SK-N-DZ (cell line): ENCODE measurements at regions not wholly inside any gene's neighbourhood (a gene's known extent, or its start where the extent isn't known, plus 50 kb on each side); places are given as distances from the start of the nearest gene placed in this dataset.

Experiments used
- DNase-seq: peaks from one replicate; pipeline ENCODE4 v3.0.0-alpha.2; 2015; ENCODE audit warnings: low spot score

DNA sequence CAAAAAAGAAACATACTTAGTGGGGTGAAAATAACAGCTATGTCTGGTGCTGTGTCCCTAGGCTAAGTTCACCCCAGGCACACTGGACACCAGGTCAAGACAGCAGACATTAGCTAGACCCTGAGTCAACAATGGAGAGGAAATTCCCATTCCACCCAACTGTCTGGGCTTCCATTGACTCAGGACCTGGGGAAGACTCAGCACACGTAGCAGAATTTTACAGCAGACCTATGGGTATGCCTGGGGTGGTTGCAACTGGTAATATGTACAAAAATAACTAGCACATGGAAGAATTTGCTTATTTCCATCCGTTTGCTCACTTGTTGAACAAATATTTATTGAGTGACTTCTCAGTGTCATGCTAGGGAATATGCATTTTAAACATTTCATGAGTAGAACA lies 117.0 kb downstream of the GAS1 start:
- no peak for DNase-seq

GRCh38 chr9:86829496-86830046 lies 117.7 kb downstream of the GAS1 start:
- DNase-seq, result no peak

DNA sequence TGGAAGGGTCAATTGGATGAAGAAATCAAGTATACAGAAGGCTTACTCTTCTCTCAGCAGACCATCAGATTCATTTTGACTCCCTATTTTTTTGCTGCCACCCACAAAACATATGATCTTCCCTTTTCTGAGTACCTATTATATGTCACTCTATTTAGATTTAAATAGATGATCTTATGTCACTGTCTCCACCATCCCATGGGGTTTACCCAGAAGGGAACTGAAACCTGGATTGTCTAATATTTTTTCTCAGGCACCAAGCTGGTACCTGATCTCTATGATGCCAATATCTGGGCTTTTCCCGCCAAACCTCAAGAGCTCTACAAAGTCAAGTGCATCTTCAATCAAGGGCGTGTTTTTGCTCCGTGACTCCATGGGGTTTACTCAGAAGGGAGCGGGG lies 118.7 kb downstream of the GAS1 start:
- DNase-seq, result no peak

DNA sequence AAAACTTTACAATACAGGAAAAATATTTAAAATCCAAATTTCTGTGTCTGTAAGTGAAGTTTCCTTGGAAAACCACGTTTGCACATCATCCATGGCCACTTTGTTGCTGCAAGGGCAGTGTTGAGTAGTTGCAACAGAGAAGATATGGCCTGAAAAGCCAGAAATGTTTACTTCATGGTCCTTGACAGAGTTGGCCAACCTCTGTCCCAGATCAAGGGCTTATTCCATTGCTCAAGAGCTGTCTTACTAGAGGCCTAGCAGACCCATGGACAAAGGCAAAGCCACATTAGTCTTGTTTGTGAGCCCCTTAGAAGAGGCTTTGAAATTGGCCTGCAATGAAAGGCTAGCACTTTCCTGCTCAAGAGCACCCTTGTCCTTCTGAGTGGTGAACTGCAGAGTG lies 119.4 kb downstream of the GAS1 start:
- DNase-seq, result no peak

GRCh38 chr9:86825299-86825698 lies 122.0 kb downstream of the GAS1 start:
- DNase-seq, result no peak

DNA sequence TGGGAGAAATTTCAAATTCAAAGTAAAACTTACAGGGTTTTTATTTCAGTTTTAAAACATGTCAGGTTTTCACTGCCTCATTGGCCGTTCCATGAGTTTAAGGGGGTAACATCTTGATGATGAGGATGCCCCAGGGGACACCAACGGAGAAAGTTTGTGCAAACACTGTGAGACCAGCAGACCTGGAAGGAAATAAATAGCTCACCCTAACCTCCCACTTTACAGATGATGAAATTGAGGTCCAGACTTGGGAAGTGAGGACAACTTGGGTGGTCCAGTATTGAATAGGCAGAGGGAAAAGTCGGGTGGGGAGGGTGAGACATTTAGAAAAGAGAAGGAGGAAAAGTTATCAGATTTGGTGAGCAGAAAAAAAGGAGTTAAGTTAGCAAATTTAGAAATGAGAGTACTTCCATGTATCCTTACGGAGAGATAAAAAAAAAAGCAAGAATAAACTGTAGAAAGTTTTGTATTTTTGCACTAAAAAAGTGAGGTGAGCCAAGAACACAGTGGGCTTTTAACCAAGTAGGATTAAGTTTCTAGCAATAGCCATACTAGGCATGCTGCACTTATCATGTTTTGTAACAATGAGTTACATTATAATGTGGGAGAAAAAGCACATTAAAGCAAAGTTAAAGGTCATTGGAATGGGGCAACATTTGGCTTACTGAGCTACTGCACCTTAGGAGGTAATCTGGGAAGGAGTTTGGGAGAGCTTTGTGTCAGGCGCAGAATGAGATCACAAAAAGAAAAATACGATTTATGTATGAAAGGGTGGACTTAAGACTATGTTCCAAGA lies 125.1 kb downstream of the GAS1 start:
- DNase-seq, result no peak

DNA sequence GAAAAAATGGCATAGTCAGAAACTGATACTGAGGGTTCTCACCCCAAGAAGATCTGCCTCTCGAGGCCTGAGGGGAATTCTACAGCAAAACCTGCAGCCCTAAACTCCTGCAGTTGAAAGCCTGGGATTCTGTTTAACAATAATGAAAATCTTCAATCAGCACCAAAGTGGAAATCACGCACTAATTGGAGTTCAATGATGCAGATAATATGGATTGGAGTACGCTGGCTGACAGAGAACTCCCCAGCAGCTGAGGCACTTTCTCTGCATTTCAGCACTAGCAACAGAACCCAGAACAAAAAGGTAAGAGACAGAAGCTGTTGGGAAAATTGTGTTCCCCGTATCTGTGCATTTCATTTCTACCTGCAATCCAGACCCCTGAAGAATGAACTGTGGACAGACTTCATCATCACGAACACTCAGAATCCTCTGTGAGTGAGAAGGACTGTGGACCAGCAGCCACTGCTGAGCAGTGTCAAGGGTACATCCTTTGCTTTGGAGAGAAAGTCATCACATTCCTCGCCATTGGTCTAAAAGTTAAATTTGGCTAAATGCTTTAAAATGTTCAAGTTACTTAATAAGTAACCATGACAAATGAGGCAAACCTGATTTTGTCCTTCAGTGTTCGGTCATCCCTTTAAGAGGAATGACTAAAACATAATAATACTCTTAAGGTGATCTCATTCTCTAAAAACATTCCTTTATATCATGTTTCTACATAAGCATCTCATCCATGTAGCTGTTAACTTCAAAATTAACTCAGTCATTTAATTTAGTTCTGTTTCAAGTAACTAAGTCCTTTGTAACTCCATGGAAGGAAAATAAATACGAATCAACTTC lies 126.1 kb downstream of the GAS1 start:
- no peak for DNase-seq

GRCh38 chr9:86819552-86819951 lies 127.8 kb downstream of the GAS1 start:
- DNase-seq, result no peak

DNA sequence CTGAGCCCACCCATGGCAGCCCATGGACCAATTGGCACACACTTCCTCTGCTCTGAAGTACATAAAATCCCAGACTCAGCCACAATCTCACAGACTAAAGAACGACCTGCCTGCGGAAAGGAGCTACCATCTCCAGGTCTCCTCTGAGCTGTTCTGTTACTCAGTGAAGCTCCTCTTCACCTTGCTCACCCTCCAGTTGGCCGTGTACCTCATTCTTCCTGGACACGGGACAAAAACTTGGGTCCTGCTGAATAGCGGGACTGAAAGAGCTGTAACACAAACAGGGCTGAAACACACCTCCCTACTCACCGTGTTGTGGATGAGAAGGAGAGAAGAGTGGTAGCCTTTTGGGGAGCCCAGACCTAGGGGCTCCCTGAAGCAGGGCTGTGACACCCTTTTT lies 128.7 kb downstream of the GAS1 start:
- no peak for DNase-seq

- DNase-seq, result no peak
Observed at GRCh38 chr9:86816868-86817267, 130.4 kb downstream of the GAS1 start.

GRCh38 chr9:86816366-86816765 lies 130.9 kb downstream of the GAS1 start:
- no peak for DNase-seq

GRCh38 chr9:86812616-86813015 lies 134.7 kb downstream of the GAS1 start:
- DNase-seq, result no peak

DNA sequence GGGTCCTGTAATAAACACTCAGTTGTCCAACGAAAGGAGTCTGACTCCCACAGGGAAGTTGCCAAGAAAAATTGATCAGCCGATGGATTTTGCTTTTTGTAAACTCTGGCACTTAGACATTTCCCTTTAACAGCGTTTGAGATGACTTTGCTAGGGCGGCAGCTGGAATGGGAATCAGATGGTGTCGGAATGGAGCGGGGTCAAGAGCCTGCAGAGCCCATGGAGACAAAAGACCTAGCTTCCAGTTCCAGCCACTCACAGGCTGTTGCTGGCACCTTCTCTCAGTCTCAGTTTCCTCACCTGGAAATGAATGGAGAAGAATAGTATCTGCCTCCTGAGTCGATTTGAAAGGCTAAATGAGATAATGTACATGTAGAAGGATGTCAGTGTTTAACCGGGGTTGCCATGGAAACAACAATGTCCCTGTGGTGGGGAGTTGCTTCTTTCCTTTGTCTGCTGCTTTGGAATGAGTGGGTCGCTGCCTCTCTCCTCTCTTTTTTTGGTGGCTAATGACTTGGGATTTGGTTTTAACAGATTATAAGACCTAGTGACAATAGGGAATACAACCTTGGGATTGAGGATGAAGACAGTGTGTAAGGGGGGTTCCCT lies 137.4 kb downstream of the GAS1 start:
- DNase-seq, result no peak

GRCh38 chr9:86809151-86809550 lies 138.2 kb downstream of the GAS1 start:
- DNase-seq, result no peak

GRCh38 chr9:86807367-86807976 lies 139.8 kb downstream of the GAS1 start:
- no peak for DNase-seq

GRCh38 chr9:86804011-86804410 lies 143.3 kb downstream of the GAS1 start:
- DNase-seq, result no peak

- no peak for DNase-seq
Observed at GRCh38 chr9:86802900-86803673, 144.2 kb downstream of the GAS1 start.

- DNase-seq, result no peak
Observed at GRCh38 chr9:86801246-86801645, 146.1 kb downstream of the GAS1 start.

- no peak for DNase-seq
Observed at GRCh38 chr9:86800681-86801080, 146.6 kb downstream of the GAS1 start.

- no peak for DNase-seq
Observed at GRCh38 chr9:86798966-86799365, 148.3 kb downstream of the GAS1 start.

GRCh38 chr9:86796666-86797065 lies 150.6 kb downstream of the GAS1 start:
- no peak for DNase-seq
